ENCODE measurements at regions not wholly inside any gene's neighbourhood (a gene's known extent, or its start where the extent isn't known, plus 50 kb on each side); places are given as distances from the start of the nearest gene placed in this dataset.
"Not testable (repeated sequence)": the region's sequence is repeated elsewhere in the genome, so short reads cannot be mapped to it uniquely, and the experiment has no call there.

DNA sequence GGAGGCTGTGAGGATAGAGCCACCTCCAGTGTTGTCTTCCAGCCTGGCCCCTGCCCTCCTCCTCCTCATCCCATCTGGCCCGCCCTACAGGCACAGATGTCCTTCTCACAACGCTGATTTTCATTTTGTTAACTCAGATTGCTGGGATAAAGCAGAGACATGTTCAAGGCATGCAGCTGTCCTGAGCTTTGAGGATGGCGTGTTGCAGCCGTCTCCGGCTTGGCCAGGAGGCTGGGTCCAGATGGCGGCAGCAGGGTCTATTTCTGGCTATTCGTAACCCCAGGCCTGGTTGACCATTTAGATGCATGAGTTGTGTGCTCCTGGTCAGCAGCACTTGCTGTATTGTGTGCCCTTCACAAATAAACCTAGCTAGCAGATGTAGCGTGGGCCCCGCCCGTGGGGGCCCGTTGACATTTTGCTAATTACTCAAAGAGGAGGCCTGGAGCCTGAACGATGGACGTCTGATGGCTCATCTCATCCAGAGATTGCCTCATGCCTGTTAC is 185.0 kb downstream of the BANP start:
- not testable (repeated sequence) for DNase-seq (ENCODE audit: extremely low read depth, low read depth)

- DNase-seq (ENCODE audit: extremely low read depth, low read depth) = not testable (repeated sequence)
Observed at GRCh38 chr16:88136939-88137338, 185.7 kb downstream of the BANP start.

DNA sequence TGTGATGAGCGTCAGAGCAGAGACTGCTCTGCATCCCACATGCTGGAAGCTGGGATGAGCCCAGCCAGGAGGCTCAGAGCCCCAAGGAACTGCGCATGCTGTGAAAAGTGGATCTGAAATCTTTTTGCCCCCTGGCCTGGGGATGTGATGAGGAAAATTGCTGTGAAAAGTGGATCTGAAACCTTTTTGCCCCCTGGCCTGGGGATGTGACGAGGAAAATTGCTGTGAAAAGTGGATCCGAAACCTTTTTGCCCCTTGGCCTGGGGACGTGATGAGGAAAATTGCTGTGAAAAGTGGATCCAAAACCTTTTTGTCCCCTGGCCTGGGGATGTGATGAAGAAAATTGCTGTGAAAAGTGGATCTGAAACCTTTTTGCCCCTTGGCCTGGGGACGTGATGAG is 187.9 kb downstream of the BANP start:
- DNase-seq (ENCODE audit: extremely low read depth, low read depth) = not testable (repeated sequence)

GRCh38 chr16:88140195-88140594 is 189.0 kb downstream of the BANP start:
- DNase-seq (ENCODE audit: extremely low read depth, low read depth) = not testable (repeated sequence)

GRCh38 chr16:88141580-88141979 is 190.3 kb downstream of the BANP start:
- no peak for TF ChIP-seq CTCF (IDR thresholded peaks at IDR 0.05; ENCODE audit: low read depth, low read length)
- no peak for DNase-seq (ENCODE audit: extremely low read depth, low read depth)

- not testable (repeated sequence) for DNase-seq (ENCODE audit: extremely low read depth, low read depth)
Observed at GRCh38 chr16:88142056-88142935, 191.1 kb downstream of the BANP start.

DNA sequence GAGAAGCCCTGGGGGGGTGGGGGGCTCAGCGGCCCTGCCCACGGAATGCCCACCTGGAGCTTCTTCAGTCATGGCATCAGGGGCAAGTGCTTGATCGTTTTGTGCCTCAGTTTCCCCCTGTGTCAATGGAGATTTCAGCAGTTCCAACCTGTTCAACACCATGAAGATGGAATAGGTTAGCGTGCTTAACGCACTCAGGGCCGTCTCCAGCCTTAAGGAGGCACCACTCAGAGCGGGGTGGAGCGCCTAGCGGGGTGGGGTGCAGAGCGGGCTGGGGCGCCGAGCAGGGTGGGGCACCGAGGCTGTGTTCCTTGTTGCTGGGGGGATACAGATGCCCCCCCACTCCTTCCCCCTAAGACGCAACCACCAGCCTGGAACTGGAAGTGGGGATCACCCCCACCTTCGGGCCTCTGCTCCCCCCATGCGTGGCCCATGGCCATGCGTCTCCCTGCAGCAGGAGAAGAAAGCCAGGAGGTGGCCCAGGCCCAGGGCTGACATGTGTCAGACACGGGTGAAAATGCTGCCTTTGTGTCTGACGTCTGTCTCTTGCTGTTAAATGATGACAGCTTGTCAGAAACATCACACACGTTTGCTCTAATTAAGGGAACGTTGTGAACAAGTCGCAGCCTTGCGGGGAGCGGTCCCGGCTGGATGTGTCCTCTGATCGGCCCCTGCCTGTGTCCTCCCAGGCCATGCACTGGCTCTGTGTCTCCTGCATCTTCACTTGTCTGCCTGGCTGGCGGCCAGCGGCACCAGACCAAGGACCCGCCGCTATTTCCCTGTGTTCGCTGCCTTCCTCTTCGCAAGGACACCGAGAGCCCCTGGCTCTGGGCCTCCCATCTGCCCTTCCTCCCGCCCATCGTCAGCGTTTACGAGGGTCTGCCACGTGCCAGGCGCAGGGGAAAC is 192.1 kb downstream of the BANP start:
- not testable (repeated sequence) for DNase-seq (ENCODE audit: extremely low read depth, low read depth)

GRCh38 chr16:88144028-88144511 is 192.8 kb downstream of the BANP start:
- TF ChIP-seq CTCF (IDR thresholded peaks at IDR 0.05; ENCODE audit: low read depth, low read length) = no peak
- DNase-seq (ENCODE audit: extremely low read depth, low read depth) = no peak

GRCh38 chr16:88145376-88145775 is 194.1 kb downstream of the BANP start:
- not testable (repeated sequence) for DNase-seq (ENCODE audit: extremely low read depth, low read depth)

GRCh38 chr16:88145824-88146405 is 194.7 kb downstream of the BANP start:
- not testable (repeated sequence) for DNase-seq (ENCODE audit: extremely low read depth, low read depth)

DNA sequence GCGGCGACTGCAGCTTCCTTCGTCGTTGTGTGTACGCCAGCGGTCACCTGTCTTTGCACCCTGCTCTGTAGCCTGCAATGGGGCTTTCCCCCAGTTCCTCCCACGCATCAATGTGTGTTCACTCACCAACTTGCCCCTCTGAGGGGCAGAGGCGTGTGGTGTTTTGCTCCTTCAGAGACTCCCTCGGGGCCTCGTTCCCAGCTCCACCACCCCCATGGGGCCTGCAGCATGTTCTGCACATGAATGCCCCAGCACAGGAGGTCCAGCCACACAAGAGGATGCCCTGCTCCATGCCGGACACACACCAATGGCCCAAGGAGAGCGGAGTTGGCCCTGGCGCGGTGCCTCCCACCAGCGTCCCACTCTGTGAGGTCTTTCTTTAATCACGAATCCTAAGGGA is 196.8 kb downstream of the BANP start:
- DNase-seq (ENCODE audit: extremely low read depth, low read depth) = not testable (repeated sequence)

DNA sequence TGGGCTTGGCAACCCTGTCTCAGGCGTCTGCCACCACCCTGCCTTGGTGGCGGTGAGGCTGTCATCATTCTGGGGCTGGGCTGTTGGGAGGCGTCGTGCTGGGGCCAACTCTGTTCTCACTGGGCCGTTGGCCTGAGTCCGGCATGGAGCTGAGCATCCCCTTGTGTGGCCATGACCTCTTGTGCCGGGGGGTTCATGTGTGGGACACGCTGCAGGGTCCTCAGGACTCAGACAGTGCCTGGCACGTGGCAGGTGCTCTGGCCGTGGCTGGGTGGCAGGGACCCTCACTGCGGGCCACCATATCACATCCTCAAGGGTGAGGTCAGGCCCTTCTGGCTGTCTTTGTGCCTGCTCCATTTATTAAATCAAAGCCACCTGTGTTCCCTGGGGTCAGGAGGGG is 197.4 kb downstream of the BANP start:
- not testable (repeated sequence) for DNase-seq (ENCODE audit: extremely low read depth, low read depth)

DNA sequence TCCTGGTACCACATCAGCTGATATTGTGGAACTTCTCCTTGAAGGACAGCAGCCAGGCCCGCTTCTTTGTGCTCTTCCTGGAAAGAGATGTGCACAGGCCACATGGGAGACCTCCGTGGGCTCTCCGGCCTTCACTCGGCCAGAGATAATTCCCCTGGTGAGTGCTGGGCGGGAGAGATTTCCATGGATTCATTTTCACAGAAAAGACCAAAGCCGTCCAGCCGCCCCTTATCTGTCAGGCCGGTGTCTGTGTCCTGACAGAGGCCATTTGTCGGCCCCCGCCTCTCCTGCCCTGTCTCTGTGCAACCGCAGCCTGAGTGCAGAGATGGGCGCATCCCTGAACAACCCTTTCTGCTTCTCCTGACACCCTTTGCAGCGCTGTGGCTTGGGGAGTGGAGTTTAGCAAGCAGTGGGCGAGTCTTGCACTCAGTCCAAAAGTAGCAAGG is 197.9 kb downstream of the BANP start:
- DNase-seq (ENCODE audit: extremely low read depth, low read depth) = not testable (repeated sequence)

GRCh38 chr16:88149663-88150062 is 198.4 kb downstream of the BANP start:
- DNase-seq (ENCODE audit: extremely low read depth, low read depth) = not testable (repeated sequence)

- DNase-seq (ENCODE audit: extremely low read depth, low read depth) = not testable (repeated sequence)
Observed at GRCh38 chr16:88150456-88151128, 199.4 kb downstream of the BANP start.

- DNase-seq (ENCODE audit: extremely low read depth, low read depth) = not testable (repeated sequence)
Observed at GRCh38 chr16:88151129-88151499, 199.9 kb downstream of the BANP start.
